C4-2B (cell line): ENCODE measurements at regions not wholly inside any gene's neighbourhood (a gene's known extent, or its start where the extent isn't known, plus 50 kb on each side); places are given as distances from the start of the nearest gene placed in this dataset.

Experiments used
- CTCF ChIP-seq: fragments of 450-650 bp; conservative IDR thresholded peaks from 2 replicates; pipeline ENCODE4 v1.5.1; 2017; ENCODE audit warnings: mild to moderate bottlenecking
- ZFX ChIP-seq: fragments of 450-650 bp; IDR thresholded peaks from 2 replicates; pipeline ENCODE4 v1.6.1; 2017

- TF ChIP-seq CTCF (no peak), ZFX (no peak)
Measured at GRCh38 chr4:151565583-151565982, 156.6 kb downstream of the FHIP1A start.
